CD4-positive, alpha-beta T cell treated with Interleukin-4 for 4 hours (primary cell): ENCODE measurements at regions not wholly inside any gene's neighbourhood (a gene's known extent, or its start where the extent isn't known, plus 50 kb on each side); places are given as distances from the start of the nearest gene placed in this dataset.

Experiments used
- DNase-seq: peaks from one replicate; pipeline ENCODE4 v3.0.0-alpha.2; 2020

GRCh38 chr9:79127661-79128060, 444.1 kb upstream of the TLE4 start:
- no peak for DNase-seq

- no peak for DNase-seq
Measured at GRCh38 chr9:79129865-79130480, 441.8 kb upstream of the TLE4 start.

GRCh38 chr9:79131246-79131774, 440.5 kb upstream of the TLE4 start:
- DNase-seq = no peak

- DNase-seq = no peak
Measured at GRCh38 chr9:79131824-79132377, 439.9 kb upstream of the TLE4 start.

- DNase-seq = no peak
Measured at GRCh38 chr9:79134654-79135053, 437.1 kb upstream of the TLE4 start.

GRCh38 chr9:79135681-79136415, 435.9 kb upstream of the TLE4 start:
- no peak for DNase-seq

- DNase-seq = no peak
Measured at GRCh38 chr9:79140751-79141150, 431.0 kb upstream of the TLE4 start.

- DNase-seq = no peak
Measured at GRCh38 chr9:79143211-79143610, 428.6 kb upstream of the TLE4 start.

- DNase-seq = no peak
Measured at GRCh38 chr9:79145442-79145841, 426.3 kb upstream of the TLE4 start.

GRCh38 chr9:79149585-79149984, 422.2 kb upstream of the TLE4 start:
- DNase-seq = no peak

- no peak for DNase-seq
Measured at GRCh38 chr9:79151791-79152190, 420.0 kb upstream of the TLE4 start.

GRCh38 chr9:79152306-79152705, 419.5 kb upstream of the TLE4 start:
- DNase-seq = no peak

GRCh38 chr9:79154806-79155205, 417.0 kb upstream of the TLE4 start:
- DNase-seq = no peak

GRCh38 chr9:79155308-79155707, 416.5 kb upstream of the TLE4 start:
- DNase-seq = no peak

GRCh38 chr9:79163544-79163943, 408.2 kb upstream of the TLE4 start:
- DNase-seq = no peak

GRCh38 chr9:79164406-79164805, 407.4 kb upstream of the TLE4 start:
- DNase-seq = no peak

- DNase-seq = no peak
Measured at GRCh38 chr9:79165020-79165780, 406.6 kb upstream of the TLE4 start.

- DNase-seq = no peak
Measured at GRCh38 chr9:79166005-79166404, 405.8 kb upstream of the TLE4 start.

GRCh38 chr9:79170643-79171042, 401.1 kb upstream of the TLE4 start:
- no peak for DNase-seq

- DNase-seq = no peak
Measured at GRCh38 chr9:79173932-79174331, 397.8 kb upstream of the TLE4 start.

GRCh38 chr9:79176014-79176697, 395.6 kb upstream of the TLE4 start:
- DNase-seq = no peak

- DNase-seq = no peak
Measured at GRCh38 chr9:79184831-79185230, 386.9 kb upstream of the TLE4 start.

- DNase-seq = no peak
Measured at GRCh38 chr9:79185866-79186265, 385.9 kb upstream of the TLE4 start.
